ENCODE measurements at regions not wholly inside any gene's neighbourhood (a gene's known extent, or its start where the extent isn't known, plus 50 kb on each side); places are given as distances from the start of the nearest gene placed in this dataset.

- H3K4me3 ChIP-seq (replicated peaks in 1 of 2; ENCODE audit: low read depth in 2 of 2, low read length in 2 of 2): no peak overlapping the region
- no peak for TF ChIP-seq CTCF (IDR thresholded peaks at IDR 0.05; ENCODE audit: low read depth, low read length)
- DNase-seq (ENCODE audit: low read depth in 2 of 2): no peak
Measured at GRCh38 chr5:56608217-56608925, 207.0 kb upstream of the MAP3K1 start.

- peak; percentile 25 to 30 for DNase-seq (ENCODE audit: low read depth in 2 of 2)
- TF ChIP-seq CTCF (IDR thresholded peaks at IDR 0.05; ENCODE audit: low read depth, low read length): no peak
- no peak overlapping the region for H3K4me3 ChIP-seq (replicated peaks in 1 of 2; ENCODE audit: low read depth in 2 of 2, low read length in 2 of 2)
Measured at GRCh38 chr5:56607551-56607950, 207.8 kb upstream of the MAP3K1 start.

- TF ChIP-seq CTCF (IDR thresholded peaks at IDR 0.05; ENCODE audit: low read depth, low read length): no peak
- no peak overlapping the region for H3K4me3 ChIP-seq (replicated peaks in 1 of 2; ENCODE audit: low read depth in 2 of 2, low read length in 2 of 2)
- no peak for DNase-seq (ENCODE audit: low read depth in 2 of 2)
Measured at GRCh38 chr5:56607074-56607473, 208.3 kb upstream of the MAP3K1 start.

GRCh38 chr5:56606192-56606591, 209.2 kb upstream of the MAP3K1 start:
- no peak for TF ChIP-seq CTCF (IDR thresholded peaks at IDR 0.05; ENCODE audit: low read depth, low read length)
- no peak for DNase-seq (ENCODE audit: low read depth in 2 of 2)
- no peak overlapping the region for H3K4me3 ChIP-seq (replicated peaks in 1 of 2; ENCODE audit: low read depth in 2 of 2, low read length in 2 of 2)

- no peak for DNase-seq (ENCODE audit: low read depth in 2 of 2)
- TF ChIP-seq CTCF (IDR thresholded peaks at IDR 0.05; ENCODE audit: low read depth, low read length): no peak
- no peak overlapping the region for H3K4me3 ChIP-seq (replicated peaks in 1 of 2; ENCODE audit: low read depth in 2 of 2, low read length in 2 of 2)
Measured at GRCh38 chr5:56605231-56605630, 210.1 kb upstream of the MAP3K1 start.

GRCh38 chr5:56601641-56602071, 213.7 kb upstream of the MAP3K1 start:
- H3K4me3 ChIP-seq (replicated peaks in 1 of 2; ENCODE audit: low read depth in 2 of 2, low read length in 2 of 2): no peak overlapping the region
- DNase-seq (ENCODE audit: low read depth in 2 of 2): peak in 1 of 2 donors; percentile 26
- TF ChIP-seq CTCF (IDR thresholded peaks at IDR 0.05; ENCODE audit: low read depth, low read length): no peak

GRCh38 chr5:56598941-56599340, 216.4 kb upstream of the MAP3K1 start:
- DNase-seq (ENCODE audit: low read depth in 2 of 2): no peak
- no peak overlapping the region for H3K4me3 ChIP-seq (replicated peaks in 1 of 2; ENCODE audit: low read depth in 2 of 2, low read length in 2 of 2)
- no peak for TF ChIP-seq CTCF (IDR thresholded peaks at IDR 0.05; ENCODE audit: low read depth, low read length)
